ENCODE measurements at regions not wholly inside any gene's neighbourhood (a gene's known extent, or its start where the extent isn't known, plus 50 kb on each side); places are given as distances from the start of the nearest gene placed in this dataset.

DNA sequence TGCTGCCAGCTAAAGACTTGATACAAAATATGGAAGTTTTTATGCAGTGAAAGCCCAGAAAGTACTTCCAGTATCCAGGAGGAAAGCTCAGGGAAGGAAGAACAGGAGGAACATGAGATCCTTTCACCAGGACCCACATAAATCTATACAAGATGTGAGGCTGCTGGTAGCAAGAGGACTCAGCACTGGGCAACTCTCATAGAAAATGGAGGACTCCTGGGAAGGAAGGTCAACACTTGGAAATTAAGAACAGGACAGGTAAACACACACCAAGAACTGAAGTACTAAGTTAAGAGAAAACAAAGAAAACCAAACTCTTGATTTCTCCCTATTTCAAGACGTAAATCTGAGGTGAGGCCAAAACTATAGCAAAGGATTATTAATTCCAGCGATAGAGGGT is 220.5 kb upstream of the HSF2 start (continued):
- TF ChIP-seq, protein P1, sequence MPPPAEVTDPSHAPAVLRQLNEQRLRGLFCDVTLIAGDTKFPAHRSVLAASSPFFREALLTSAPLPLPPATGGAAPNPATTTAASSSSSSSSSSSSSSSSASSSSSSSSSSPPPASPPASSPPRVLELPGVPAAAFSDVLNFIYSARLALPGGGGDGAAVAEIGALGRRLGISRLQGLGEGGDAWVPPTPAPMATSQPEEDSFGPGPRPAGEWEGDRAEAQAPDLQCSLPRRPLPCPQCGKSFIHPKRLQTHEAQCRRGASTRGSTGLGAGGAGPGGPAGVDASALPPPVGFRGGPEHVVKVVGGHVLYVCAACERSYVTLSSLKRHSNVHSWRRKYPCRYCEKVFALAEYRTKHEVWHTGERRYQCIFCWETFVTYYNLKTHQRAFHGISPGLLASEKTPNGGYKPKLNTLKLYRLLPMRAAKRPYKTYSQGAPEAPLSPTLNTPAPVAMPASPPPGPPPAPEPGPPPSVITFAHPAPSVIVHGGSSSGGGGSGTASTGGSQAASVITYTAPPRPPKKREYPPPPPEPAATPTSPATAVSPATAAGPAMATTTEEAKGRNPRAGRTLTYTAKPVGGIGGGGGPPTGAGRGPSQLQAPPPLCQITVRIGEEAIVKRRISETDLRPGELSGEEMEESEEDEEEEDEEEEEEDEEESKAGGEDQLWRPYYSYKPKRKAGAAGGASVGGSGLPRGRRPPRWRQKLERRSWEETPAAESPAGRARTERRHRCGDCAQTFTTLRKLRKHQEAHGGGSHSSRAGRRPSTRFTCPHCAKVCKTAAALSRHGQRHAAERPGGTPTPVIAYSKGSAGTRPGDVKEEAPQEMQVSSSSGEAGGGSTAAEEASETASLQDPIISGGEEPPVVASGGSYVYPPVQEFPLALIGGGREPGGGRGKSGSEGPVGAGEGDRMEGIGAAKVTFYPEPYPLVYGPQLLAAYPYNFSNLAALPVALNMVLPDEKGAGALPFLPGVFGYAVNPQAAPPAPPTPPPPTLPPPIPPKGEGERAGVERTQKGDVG (CRISPR knock-in tag; IDR thresholded peaks at IDR 0.05) = no peak
- TF ChIP-seq, protein P2, sequence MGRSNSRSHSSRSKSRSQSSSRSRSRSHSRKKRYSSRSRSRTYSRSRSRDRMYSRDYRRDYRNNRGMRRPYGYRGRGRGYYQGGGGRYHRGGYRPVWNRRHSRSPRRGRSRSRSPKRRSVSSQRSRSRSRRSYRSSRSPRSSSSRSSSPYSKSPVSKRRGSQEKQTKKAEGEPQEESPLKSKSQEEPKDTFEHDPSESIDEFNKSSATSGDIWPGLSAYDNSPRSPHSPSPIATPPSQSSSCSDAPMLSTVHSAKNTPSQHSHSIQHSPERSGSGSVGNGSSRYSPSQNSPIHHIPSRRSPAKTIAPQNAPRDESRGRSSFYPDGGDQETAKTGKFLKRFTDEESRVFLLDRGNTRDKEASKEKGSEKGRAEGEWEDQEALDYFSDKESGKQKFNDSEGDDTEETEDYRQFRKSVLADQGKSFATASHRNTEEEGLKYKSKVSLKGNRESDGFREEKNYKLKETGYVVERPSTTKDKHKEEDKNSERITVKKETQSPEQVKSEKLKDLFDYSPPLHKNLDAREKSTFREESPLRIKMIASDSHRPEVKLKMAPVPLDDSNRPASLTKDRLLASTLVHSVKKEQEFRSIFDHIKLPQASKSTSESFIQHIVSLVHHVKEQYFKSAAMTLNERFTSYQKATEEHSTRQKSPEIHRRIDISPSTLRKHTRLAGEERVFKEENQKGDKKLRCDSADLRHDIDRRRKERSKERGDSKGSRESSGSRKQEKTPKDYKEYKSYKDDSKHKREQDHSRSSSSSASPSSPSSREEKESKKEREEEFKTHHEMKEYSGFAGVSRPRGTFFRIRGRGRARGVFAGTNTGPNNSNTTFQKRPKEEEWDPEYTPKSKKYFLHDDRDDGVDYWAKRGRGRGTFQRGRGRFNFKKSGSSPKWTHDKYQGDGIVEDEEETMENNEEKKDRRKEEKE (IDR thresholded peaks at IDR 0.05) = no peak
- TF ChIP-seq, protein P3, sequence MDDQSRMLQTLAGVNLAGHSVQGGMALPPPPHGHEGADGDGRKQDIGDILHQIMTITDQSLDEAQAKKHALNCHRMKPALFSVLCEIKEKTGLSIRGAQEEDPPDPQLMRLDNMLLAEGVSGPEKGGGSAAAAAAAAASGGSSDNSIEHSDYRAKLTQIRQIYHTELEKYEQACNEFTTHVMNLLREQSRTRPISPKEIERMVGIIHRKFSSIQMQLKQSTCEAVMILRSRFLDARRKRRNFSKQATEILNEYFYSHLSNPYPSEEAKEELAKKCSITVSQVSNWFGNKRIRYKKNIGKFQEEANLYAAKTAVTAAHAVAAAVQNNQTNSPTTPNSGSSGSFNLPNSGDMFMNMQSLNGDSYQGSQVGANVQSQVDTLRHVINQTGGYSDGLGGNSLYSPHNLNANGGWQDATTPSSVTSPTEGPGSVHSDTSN (IDR thresholded peaks at IDR 0.05; ENCODE audit: insufficient replicate concordance, low read depth, low read length) = no peak
- TF ChIP-seq ZNF622 (IDR thresholded peaks at IDR 0.05) (no peak), ATF7 (IDR thresholded peaks at IDR 0.05; ENCODE audit: low read depth) (no peak), SREBF2 (IDR thresholded peaks at IDR 0.05; ENCODE audit: low read length) (no peak)
- TF ChIP-seq, protein P4, sequence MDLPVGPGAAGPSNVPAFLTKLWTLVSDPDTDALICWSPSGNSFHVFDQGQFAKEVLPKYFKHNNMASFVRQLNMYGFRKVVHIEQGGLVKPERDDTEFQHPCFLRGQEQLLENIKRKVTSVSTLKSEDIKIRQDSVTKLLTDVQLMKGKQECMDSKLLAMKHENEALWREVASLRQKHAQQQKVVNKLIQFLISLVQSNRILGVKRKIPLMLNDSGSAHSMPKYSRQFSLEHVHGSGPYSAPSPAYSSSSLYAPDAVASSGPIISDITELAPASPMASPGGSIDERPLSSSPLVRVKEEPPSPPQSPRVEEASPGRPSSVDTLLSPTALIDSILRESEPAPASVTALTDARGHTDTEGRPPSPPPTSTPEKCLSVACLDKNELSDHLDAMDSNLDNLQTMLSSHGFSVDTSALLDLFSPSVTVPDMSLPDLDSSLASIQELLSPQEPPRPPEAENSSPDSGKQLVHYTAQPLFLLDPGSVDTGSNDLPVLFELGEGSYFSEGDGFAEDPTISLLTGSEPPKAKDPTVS (IDR thresholded peaks at IDR 0.05; ENCODE audit: low read depth, low read length) = no peak
- TF ChIP-seq, protein P5, sequence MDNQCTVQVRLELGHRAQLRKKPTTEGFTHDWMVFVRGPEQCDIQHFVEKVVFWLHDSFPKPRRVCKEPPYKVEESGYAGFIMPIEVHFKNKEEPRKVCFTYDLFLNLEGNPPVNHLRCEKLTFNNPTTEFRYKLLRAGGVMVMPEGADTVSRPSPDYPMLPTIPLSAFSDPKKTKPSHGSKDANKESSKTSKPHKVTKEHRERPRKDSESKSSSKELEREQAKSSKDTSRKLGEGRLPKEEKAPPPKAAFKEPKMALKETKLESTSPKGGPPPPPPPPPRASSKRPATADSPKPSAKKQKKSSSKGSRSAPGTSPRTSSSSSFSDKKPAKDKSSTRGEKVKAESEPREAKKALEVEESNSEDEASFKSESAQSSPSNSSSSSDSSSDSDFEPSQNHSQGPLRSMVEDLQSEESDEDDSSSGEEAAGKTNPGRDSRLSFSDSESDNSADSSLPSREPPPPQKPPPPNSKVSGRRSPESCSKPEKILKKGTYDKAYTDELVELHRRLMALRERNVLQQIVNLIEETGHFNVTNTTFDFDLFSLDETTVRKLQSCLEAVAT (IDR thresholded peaks at IDR 0.05) = no peak

All from GM12878 (cell line).